Mucosa of rectum (tissue), 2 donors: ENCODE measurements at regions not wholly inside any gene's neighbourhood (a gene's known extent, or its start where the extent isn't known, plus 50 kb on each side); places are given as distances from the start of the nearest gene placed in this dataset.
"Not testable (repeated sequence)": the region's sequence is repeated elsewhere in the genome, so short reads cannot be mapped to it uniquely, and the experiment has no call there.

Experiments used
- H3K27ac ChIP-seq, 2 donors: one replicate each; pipeline ENCODE4 v1.7.0; 2013; ENCODE audit warnings: inconsistent platforms in 2 of 2, low read depth in 2 of 2, low read length in 2 of 2
- H3K27me3 ChIP-seq, 2 donors: one replicate each; pipeline ENCODE4 v1.7.0; 2013; ENCODE audit warnings: low read length in 2 of 2; ENCODE audit not compliant: control insufficient read depth in 2 of 2, insufficient read depth in 2 of 2
- H3K36me3 ChIP-seq, 2 donors: one replicate each; pipeline ENCODE4 v1.7.0; 2013; ENCODE audit warnings: low read length in 2 of 2; ENCODE audit not compliant: control insufficient read depth in 2 of 2, insufficient read depth in 2 of 2
- H3K4me1 ChIP-seq, 2 donors: one replicate each; pipeline ENCODE4 v1.7.0; 2013; ENCODE audit warnings: low read length in 2 of 2, mild to moderate bottlenecking in 1 of 2; ENCODE audit not compliant: control insufficient read depth in 2 of 2, insufficient read depth in 2 of 2
- H3K4me3 ChIP-seq, 2 donors: one replicate each; pipeline ENCODE4 v1.7.0; 2013; ENCODE audit warnings: low read length in 2 of 2
- H3K9ac ChIP-seq, 2 donors: one replicate each; pipeline ENCODE4 v1.7.0; 2013; ENCODE audit warnings: low read length in 2 of 2, low read depth in 1 of 2, mild to moderate bottlenecking in 1 of 2
- H3K9me3 ChIP-seq, 2 donors: one replicate each; pipeline ENCODE4 v1.7.0; 2013; ENCODE audit warnings: low read length in 2 of 2; ENCODE audit not compliant: control insufficient read depth in 2 of 2
- donor health status: healthy.
- donor health status: Normal muscosa, but diverticular disease.

GRCh38 chr6:8329562-8329961, 105.8 kb downstream of the SLC35B3 start:
- H3K27me3 ChIP-seq: no peaks in the 10 kb centered on the region
- H3K9me3 ChIP-seq: no peaks in the 10 kb centered on the region
- peaks cover 0 to 5% of the 10 kb centered on the region in 2 donors for H3K4me1 ChIP-seq
- no peaks in the 10 kb centered on the region for H3K36me3 ChIP-seq
- no peak overlapping the region for H3K27ac ChIP-seq
- no peak overlapping the region for H3K9ac ChIP-seq
- peak overlapping the region in 1 of 2 donors; percentile 22 for H3K4me3 ChIP-seq

- Histone ChIP-seq H3K4me1 (peaks cover 0 to 5% of the 10 kb centered on the region in 2 donors), H3K27me3 (no peaks in the 10 kb centered on the region), H3K27ac (no peak overlapping the region), H3K36me3 (no peaks in the 10 kb centered on the region), H3K4me3 (no peak overlapping the region), H3K9me3 (no peaks in the 10 kb centered on the region), H3K9ac (no peak overlapping the region)
Observed at GRCh38 chr6:8325743-8326142, 109.6 kb downstream of the SLC35B3 start.

GRCh38 chr6:8322659-8323058, 112.7 kb downstream of the SLC35B3 start:
- no peak overlapping the region for H3K4me3 ChIP-seq
- H3K4me1 ChIP-seq: no peaks in the 10 kb centered on the region
- H3K27ac ChIP-seq: no peak overlapping the region
- H3K9me3 ChIP-seq: no peaks in the 10 kb centered on the region
- H3K27me3 ChIP-seq: no peaks in the 10 kb centered on the region
- no peaks in the 10 kb centered on the region for H3K36me3 ChIP-seq
- no peak overlapping the region for H3K9ac ChIP-seq

- Histone ChIP-seq H3K4me3 (no peak overlapping the region), H3K9ac (no peak overlapping the region), H3K36me3 (no peaks in the 10 kb centered on the region), H3K9me3 (no peaks in the 10 kb centered on the region), H3K27me3 (no peaks in the 10 kb centered on the region), H3K4me1 (no peaks in the 10 kb centered on the region), H3K27ac (no peak overlapping the region)
Observed at GRCh38 chr6:8321671-8322404, 113.5 kb downstream of the SLC35B3 start.

GRCh38 chr6:8315154-8315553, 120.2 kb downstream of the SLC35B3 start:
- no peaks in the 10 kb centered on the region for H3K36me3 ChIP-seq
- no peak overlapping the region for H3K27ac ChIP-seq
- H3K27me3 ChIP-seq: no peaks in the 10 kb centered on the region
- no peaks in the 10 kb centered on the region for H3K4me1 ChIP-seq
- no peak overlapping the region for H3K9ac ChIP-seq
- H3K4me3 ChIP-seq: no peak overlapping the region
- H3K9me3 ChIP-seq: no peaks in the 10 kb centered on the region

GRCh38 chr6:8301502-8301901, 133.8 kb downstream of the SLC35B3 start:
- Histone ChIP-seq H3K36me3 (no peaks in the 10 kb centered on the region), H3K4me3 (no peak overlapping the region), H3K9ac (no peak overlapping the region), H3K27ac (no peak overlapping the region), H3K27me3 (no peaks in the 10 kb centered on the region), H3K9me3 (no peaks in the 10 kb centered on the region), H3K4me1 (no peaks in the 10 kb centered on the region)

- no peak overlapping the region for H3K4me3 ChIP-seq
Observed at GRCh38 chr6:8299034-8299433, 136.3 kb downstream of the SLC35B3 start.

GRCh38 chr6:8282946-8283345, 152.4 kb downstream of the SLC35B3 start:
- not testable (repeated sequence) for H3K4me1 ChIP-seq, H3K36me3 ChIP-seq, H3K9ac ChIP-seq, H3K4me3 ChIP-seq, H3K9me3 ChIP-seq, H3K27ac ChIP-seq, H3K27me3 ChIP-seq

More at GRCh38 chr6:8299034-8299433, 136.3 kb downstream of the SLC35B3 start:
- Histone ChIP-seq H3K4me1 (no peaks in the 10 kb centered on the region), H3K9ac (no peak overlapping the region), H3K27ac (no peak overlapping the region), H3K36me3 (no peaks in the 10 kb centered on the region), H3K27me3 (no peaks in the 10 kb centered on the region), H3K9me3 (no peaks in the 10 kb centered on the region)

- Histone ChIP-seq H3K27me3 (no peaks in the 10 kb centered on the region), H3K9ac (no peak overlapping the region), H3K36me3 (no peaks in the 10 kb centered on the region)
Observed at GRCh38 chr6:8282380-8282779, 153.0 kb downstream of the SLC35B3 start.

GRCh38 chr6:8279041-8279805, 156.1 kb downstream of the SLC35B3 start:
- H3K9ac ChIP-seq: no peak overlapping the region

More at GRCh38 chr6:8282380-8282779, 153.0 kb downstream of the SLC35B3 start:
- Histone ChIP-seq H3K9me3 (no peaks in the 10 kb centered on the region), H3K27ac (no peak overlapping the region), H3K4me3 (no peak overlapping the region), H3K4me1 (no peaks in the 10 kb centered on the region)

More at GRCh38 chr6:8279041-8279805, 156.1 kb downstream of the SLC35B3 start:
- Histone ChIP-seq H3K36me3 (no peaks in the 10 kb centered on the region), H3K4me3 (no peak overlapping the region), H3K27ac (no peak overlapping the region), H3K27me3 (no peaks in the 10 kb centered on the region), H3K9me3 (no peaks in the 10 kb centered on the region), H3K4me1 (no peaks in the 10 kb centered on the region)
